Neural progenitor cell (in vitro differentiated cells): ENCODE measurements at regions not wholly inside any gene's neighbourhood (a gene's known extent, or its start where the extent isn't known, plus 50 kb on each side); places are given as distances from the start of the nearest gene placed in this dataset.

Experiments used
- EZH2 ChIP-seq: fragments of 200-600 bp; sonication (generic); IDR thresholded peaks from 2 replicates; pipeline ENCODE4 v1.6.1; 2017; ENCODE audit warnings: antibody characterized with exemption, mild to moderate bottlenecking, moderate library complexity
- TF ChIP-seq, protein P1 (sequence below): fragments of 200-600 bp; sonication (generic); IDR thresholded peaks from 2 replicates; pipeline ENCODE4 v1.5.1; 2017; ENCODE audit warnings: antibody characterized with exemption, mild to moderate bottlenecking

GRCh38 chr17:79664930-79665737 is 54.3 kb upstream of the RBFOX3 start:
- no peak for TF ChIP-seq EZH2
- TF ChIP-seq, protein P1, sequence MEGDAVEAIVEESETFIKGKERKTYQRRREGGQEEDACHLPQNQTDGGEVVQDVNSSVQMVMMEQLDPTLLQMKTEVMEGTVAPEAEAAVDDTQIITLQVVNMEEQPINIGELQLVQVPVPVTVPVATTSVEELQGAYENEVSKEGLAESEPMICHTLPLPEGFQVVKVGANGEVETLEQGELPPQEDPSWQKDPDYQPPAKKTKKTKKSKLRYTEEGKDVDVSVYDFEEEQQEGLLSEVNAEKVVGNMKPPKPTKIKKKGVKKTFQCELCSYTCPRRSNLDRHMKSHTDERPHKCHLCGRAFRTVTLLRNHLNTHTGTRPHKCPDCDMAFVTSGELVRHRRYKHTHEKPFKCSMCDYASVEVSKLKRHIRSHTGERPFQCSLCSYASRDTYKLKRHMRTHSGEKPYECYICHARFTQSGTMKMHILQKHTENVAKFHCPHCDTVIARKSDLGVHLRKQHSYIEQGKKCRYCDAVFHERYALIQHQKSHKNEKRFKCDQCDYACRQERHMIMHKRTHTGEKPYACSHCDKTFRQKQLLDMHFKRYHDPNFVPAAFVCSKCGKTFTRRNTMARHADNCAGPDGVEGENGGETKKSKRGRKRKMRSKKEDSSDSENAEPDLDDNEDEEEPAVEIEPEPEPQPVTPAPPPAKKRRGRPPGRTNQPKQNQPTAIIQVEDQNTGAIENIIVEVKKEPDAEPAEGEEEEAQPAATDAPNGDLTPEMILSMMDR: no peak
